ENCODE measurements at regions not wholly inside any gene's neighbourhood (a gene's known extent, or its start where the extent isn't known, plus 50 kb on each side); places are given as distances from the start of the nearest gene placed in this dataset.

DNA sequence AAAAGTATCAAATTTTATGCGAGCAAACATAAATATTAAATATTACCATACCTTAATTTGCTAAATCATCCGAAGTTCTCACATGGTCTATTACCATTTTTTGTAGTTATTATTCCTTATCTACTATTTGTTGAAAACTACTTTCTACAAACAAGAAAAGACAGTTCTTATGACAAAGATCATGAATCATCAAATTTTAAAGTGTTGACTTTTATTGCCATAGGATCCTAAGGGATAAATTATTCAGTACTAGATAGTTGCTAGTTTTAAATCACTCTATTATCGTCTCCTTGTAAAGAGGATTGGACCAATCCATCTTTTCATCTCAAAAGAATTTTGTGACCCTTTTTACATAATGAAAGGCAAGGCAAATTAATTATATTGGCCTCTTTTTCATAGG, 523.6 kb upstream of the TMEFF2 start:
- Histone ChIP-seq H3K9ac (ENCODE audit: low read length) (no peak overlapping the region), H3K4me3 (ENCODE audit: low read depth, low read length) (no peak overlapping the region), H3K4ac (ENCODE audit: low read depth, low read length) (no peak overlapping the region), H3K36me3 (ENCODE audit: control insufficient read depth in 1 of 2, insufficient read depth in 2 of 2, low read length in 2 of 2) (no peaks in the 10 kb centered on the region), H2AFZ (ENCODE audit: insufficient read depth, low read length, poor library complexity) (no peak overlapping the region), H3K4me1 (ENCODE audit: control insufficient read depth in 1 of 2, insufficient read depth in 2 of 2, low read length in 2 of 2) (no peaks in the 10 kb centered on the region), H3K79me2 (ENCODE audit: control insufficient read depth, insufficient read depth, low read length, poor library complexity) (no peaks in the 10 kb centered on the region), H3K4me2 (ENCODE audit: low read length) (no peak overlapping the region), H2BK12ac (ENCODE audit: low read length) (no peak overlapping the region), H3K27ac (ENCODE audit: low read depth, low read length) (no peak overlapping the region), H3K23ac (ENCODE audit: low read length) (no peak overlapping the region), H3K27me3 (ENCODE audit: insufficient read depth, low read length) (no peaks in the 10 kb centered on the region), H2AK5ac (ENCODE audit: low read length) (no peak overlapping the region), H2BK5ac (ENCODE audit: low read depth, low read length, poor library complexity) (no peak overlapping the region), H2BK120ac (ENCODE audit: insufficient read depth, low read length, poor library complexity) (no peak overlapping the region), H4K91ac (ENCODE audit: low read depth, low read length) (no peak overlapping the region), H3K9me3 (ENCODE audit: insufficient read depth, low read depth, low read length) (no peaks in the 10 kb centered on the region), H4K8ac (ENCODE audit: low read depth, low read length) (no peak overlapping the region), H3K14ac (ENCODE audit: low read length) (no peak overlapping the region), H3K18ac (ENCODE audit: low read length) (no peak overlapping the region), H4K12ac (ENCODE audit: low read depth, low read length) (no peak overlapping the region), H3K79me1 (ENCODE audit: low read length) (no peaks in the 10 kb centered on the region)
- DNase-seq = no peak
- WGBS (ENCODE audit: extremely low coverage, insufficient coverage, insufficient read length) = no CpG with 5 or more reads among the region's 3 CpGs

DNA sequence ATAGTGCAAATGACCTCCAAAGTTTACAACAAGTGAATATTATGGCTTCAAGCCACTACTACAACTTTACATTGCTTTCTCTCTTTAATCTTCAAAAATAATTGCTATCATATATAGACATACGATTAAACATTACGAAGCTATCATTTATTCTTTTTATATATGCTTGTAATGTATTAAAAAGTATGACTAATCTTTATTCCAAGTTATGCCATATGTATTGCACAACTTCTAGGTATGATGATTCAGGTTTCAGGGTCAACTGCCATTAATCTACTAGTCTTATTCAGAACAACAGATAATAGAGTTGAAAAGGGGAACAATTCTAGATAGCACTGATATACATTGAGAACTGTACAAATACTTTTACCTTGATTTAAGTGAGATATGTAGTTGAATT, 506.2 kb upstream of the TMEFF2 start:
- H4K8ac ChIP-seq (ENCODE audit: low read depth, low read length) = no peak overlapping the region
- no peak overlapping the region for H3K27ac ChIP-seq (ENCODE audit: low read depth, low read length)
- no peaks in the 10 kb centered on the region for H3K9me3 ChIP-seq (ENCODE audit: insufficient read depth, low read depth, low read length)
- H3K18ac ChIP-seq (ENCODE audit: low read length) = no peak overlapping the region
- no peaks in the 10 kb centered on the region for H3K27me3 ChIP-seq (ENCODE audit: insufficient read depth, low read length)
- H3K4me2 ChIP-seq (ENCODE audit: low read length) = no peak overlapping the region
- H2AK5ac ChIP-seq (ENCODE audit: low read length) = no peak overlapping the region
- H4K12ac ChIP-seq (ENCODE audit: low read depth, low read length) = no peak overlapping the region
- H3K79me2 ChIP-seq (ENCODE audit: control insufficient read depth, insufficient read depth, low read length, poor library complexity) = no peaks in the 10 kb centered on the region
- H3K4ac ChIP-seq (ENCODE audit: low read depth, low read length) = no peak overlapping the region
- no peak overlapping the region for H3K9ac ChIP-seq (ENCODE audit: low read length)
- H3K4me3 ChIP-seq (ENCODE audit: low read depth, low read length) = no peak overlapping the region
- no peak overlapping the region for H2BK12ac ChIP-seq (ENCODE audit: low read length)
- H2AFZ ChIP-seq (ENCODE audit: insufficient read depth, low read length, poor library complexity) = no peak overlapping the region
- no peak overlapping the region for H4K91ac ChIP-seq (ENCODE audit: low read depth, low read length)
- H3K79me1 ChIP-seq (ENCODE audit: low read length) = no peaks in the 10 kb centered on the region
- no peak overlapping the region for H3K14ac ChIP-seq (ENCODE audit: low read length)
- no peak for DNase-seq
- H3K4me1 ChIP-seq (ENCODE audit: control insufficient read depth in 1 of 2, insufficient read depth in 2 of 2, low read length in 2 of 2) = no peaks in the 10 kb centered on the region
- no peak overlapping the region for H2BK120ac ChIP-seq (ENCODE audit: insufficient read depth, low read length, poor library complexity)
- WGBS (ENCODE audit: extremely low coverage, insufficient coverage, insufficient read length) = no CpG with 5 or more reads among the region's 2 CpGs
- no peak overlapping the region for H2BK5ac ChIP-seq (ENCODE audit: low read depth, low read length, poor library complexity)
- H3K23ac ChIP-seq (ENCODE audit: low read length) = no peak overlapping the region
- H3K36me3 ChIP-seq (ENCODE audit: control insufficient read depth in 1 of 2, insufficient read depth in 2 of 2, low read length in 2 of 2) = no peaks in the 10 kb centered on the region

- H2AFZ ChIP-seq (ENCODE audit: insufficient read depth, low read length, poor library complexity) = no peak overlapping the region
- H3K36me3 ChIP-seq (ENCODE audit: control insufficient read depth in 1 of 2, insufficient read depth in 2 of 2, low read length in 2 of 2) = no peaks in the 10 kb centered on the region
- H2BK120ac ChIP-seq (ENCODE audit: insufficient read depth, low read length, poor library complexity) = no peak overlapping the region
- no peaks in the 10 kb centered on the region for H3K27me3 ChIP-seq (ENCODE audit: insufficient read depth, low read length)
- no CpG with 5 or more reads among the region's 5 CpGs for WGBS (ENCODE audit: extremely low coverage, insufficient coverage, insufficient read length)
- H2BK5ac ChIP-seq (ENCODE audit: low read depth, low read length, poor library complexity) = no peak overlapping the region
- no peak overlapping the region for H3K4me2 ChIP-seq (ENCODE audit: low read length)
- H3K18ac ChIP-seq (ENCODE audit: low read length) = no peak overlapping the region
- H4K12ac ChIP-seq (ENCODE audit: low read depth, low read length) = no peak overlapping the region
- no peak overlapping the region for H3K23ac ChIP-seq (ENCODE audit: low read length)
- H2BK12ac ChIP-seq (ENCODE audit: low read length) = no peak overlapping the region
- H3K4me1 ChIP-seq (ENCODE audit: control insufficient read depth in 1 of 2, insufficient read depth in 2 of 2, low read length in 2 of 2) = no peaks in the 10 kb centered on the region
- H4K91ac ChIP-seq (ENCODE audit: low read depth, low read length) = no peak overlapping the region
- H3K79me1 ChIP-seq (ENCODE audit: low read length) = no peaks in the 10 kb centered on the region
- DNase-seq = no peak
- no peak overlapping the region for H3K4me3 ChIP-seq (ENCODE audit: low read depth, low read length)
- no peaks in the 10 kb centered on the region for H3K9me3 ChIP-seq (ENCODE audit: insufficient read depth, low read depth, low read length)
- H4K8ac ChIP-seq (ENCODE audit: low read depth, low read length) = no peak overlapping the region
- H3K9ac ChIP-seq (ENCODE audit: low read length) = no peak overlapping the region
- no peak overlapping the region for H2AK5ac ChIP-seq (ENCODE audit: low read length)
- no peak overlapping the region for H3K14ac ChIP-seq (ENCODE audit: low read length)
- H3K4ac ChIP-seq (ENCODE audit: low read depth, low read length) = no peak overlapping the region
- no peaks in the 10 kb centered on the region for H3K79me2 ChIP-seq (ENCODE audit: control insufficient read depth, insufficient read depth, low read length, poor library complexity)
- H3K27ac ChIP-seq (ENCODE audit: low read depth, low read length) = no peak overlapping the region
Measured at GRCh38 chr2:192697880-192698279, 503.1 kb upstream of the TMEFF2 start.

- no CpG with 5 or more reads among the region's 3 CpGs for WGBS (ENCODE audit: extremely low coverage, insufficient coverage, insufficient read length)
- H2AK5ac ChIP-seq (ENCODE audit: low read length) = no peak overlapping the region
- H3K4me2 ChIP-seq (ENCODE audit: low read length) = no peak overlapping the region
- no peak overlapping the region for H2BK12ac ChIP-seq (ENCODE audit: low read length)
- no peaks in the 10 kb centered on the region for H3K4me1 ChIP-seq (ENCODE audit: control insufficient read depth in 1 of 2, insufficient read depth in 2 of 2, low read length in 2 of 2)
- H4K8ac ChIP-seq (ENCODE audit: low read depth, low read length) = no peak overlapping the region
- H2AFZ ChIP-seq (ENCODE audit: insufficient read depth, low read length, poor library complexity) = no peak overlapping the region
- no peak overlapping the region for H3K27ac ChIP-seq (ENCODE audit: low read depth, low read length)
- no peak overlapping the region for H3K4ac ChIP-seq (ENCODE audit: low read depth, low read length)
- no peak overlapping the region for H3K14ac ChIP-seq (ENCODE audit: low read length)
- no peak overlapping the region for H2BK120ac ChIP-seq (ENCODE audit: insufficient read depth, low read length, poor library complexity)
- no peak overlapping the region for H3K4me3 ChIP-seq (ENCODE audit: low read depth, low read length)
- H3K9me3 ChIP-seq (ENCODE audit: insufficient read depth, low read depth, low read length) = no peaks in the 10 kb centered on the region
- H3K18ac ChIP-seq (ENCODE audit: low read length) = no peak overlapping the region
- H4K12ac ChIP-seq (ENCODE audit: low read depth, low read length) = no peak overlapping the region
- no peaks in the 10 kb centered on the region for H3K79me2 ChIP-seq (ENCODE audit: control insufficient read depth, insufficient read depth, low read length, poor library complexity)
- no peak overlapping the region for H2BK5ac ChIP-seq (ENCODE audit: low read depth, low read length, poor library complexity)
- H3K9ac ChIP-seq (ENCODE audit: low read length) = no peak overlapping the region
- H3K79me1 ChIP-seq (ENCODE audit: low read length) = no peaks in the 10 kb centered on the region
- H3K27me3 ChIP-seq (ENCODE audit: insufficient read depth, low read length) = no peaks in the 10 kb centered on the region
- no peak for DNase-seq
- H4K91ac ChIP-seq (ENCODE audit: low read depth, low read length) = no peak overlapping the region
- no peaks in the 10 kb centered on the region for H3K36me3 ChIP-seq (ENCODE audit: control insufficient read depth in 1 of 2, insufficient read depth in 2 of 2, low read length in 2 of 2)
- H3K23ac ChIP-seq (ENCODE audit: low read length) = no peak overlapping the region
Measured at GRCh38 chr2:192696857-192697256, 502.1 kb upstream of the TMEFF2 start.

Data from trophoblast cell (in vitro differentiated cells and primary cell).